SK-N-SH treated with all-trans-retinoic acid at 6 μM for 48 hours (cell line): ENCODE measurements at regions not wholly inside any gene's neighbourhood (a gene's known extent, or its start where the extent isn't known, plus 50 kb on each side); places are given as distances from the start of the nearest gene placed in this dataset.
A peak's percentile ranks its signal among the peaks of the same experiment; 100 is the strongest.

Experiments used
- ATAC-seq: fragments of 200-7000 bp; cut with Tn5 transposase; 3 replicates; pipeline ENCODE4 v1.9.1; 2020; ENCODE audit warnings: mild to moderate bottlenecking, moderate library complexity
- ARNTL ChIP-seq: fragments of 450-650 bp; formaldehyde crosslinking; IDR thresholded peaks from 2 replicates; pipeline ENCODE4 v1.5.0; 2020; ENCODE audit warnings: low read depth, mild to moderate bottlenecking, moderate library complexity, borderline replicate concordance
- CSDC2 ChIP-seq: fragments of 250-450 bp; sonication (Bioruptor Pico); IDR thresholded peaks from 2 replicates; pipeline ENCODE4 v1.5.0; 2020; ENCODE audit warnings: mild to moderate bottlenecking, moderate library complexity
- ESRRG ChIP-seq: fragments of 250-450 bp; sonication (Bioruptor Pico); IDR thresholded peaks from 2 replicates; pipeline ENCODE4 v1.6.1; 2021; ENCODE audit warnings: mild to moderate bottlenecking
- GLIS3 ChIP-seq: fragments of 250-450 bp; sonication (Bioruptor Pico); IDR thresholded peaks from 2 replicates; pipeline ENCODE4 v1.5.0; 2020; ENCODE audit warnings: mild to moderate bottlenecking, moderate library complexity
- ISL1 ChIP-seq: fragments of 250-450 bp; sonication (Bioruptor Pico); IDR thresholded peaks from 2 replicates; pipeline ENCODE4 v2.1.2; 2022; ENCODE audit warnings: mild to moderate bottlenecking, moderate library complexity
- PPARA ChIP-seq: fragments of 250-450 bp; sonication (Bioruptor Pico); IDR thresholded peaks from 2 replicates; pipeline ENCODE4 v1.5.0; 2020; ENCODE audit warnings: mild to moderate bottlenecking, borderline replicate concordance
- RARB ChIP-seq: fragments of 250-450 bp; sonication (Bioruptor Pico); IDR thresholded peaks from 2 replicates; pipeline ENCODE4 v1.8.0; 2021; ENCODE audit warnings: mild to moderate bottlenecking, moderate library complexity
- SNAI2 ChIP-seq: fragments of 250-450 bp; sonication (Bioruptor Pico); IDR thresholded peaks from 2 replicates; pipeline ENCODE4 v1.5.0; 2020; ENCODE audit warnings: mild to moderate bottlenecking, moderate library complexity
- TCF4 ChIP-seq: fragments of 250-450 bp; sonication (Bioruptor Pico); IDR thresholded peaks from 2 replicates; pipeline ENCODE4 v1.8.0; 2021; ENCODE audit warnings: mild to moderate bottlenecking, moderate library complexity, borderline replicate concordance
- ZC3H10 ChIP-seq: fragments of 250-450 bp; sonication (Bioruptor Pico); IDR thresholded peaks from 2 replicates; pipeline ENCODE4 v1.5.1; 2021; ENCODE audit warnings: mild to moderate bottlenecking, moderate library complexity
- ZFP3 ChIP-seq: fragments of 250-450 bp; sonication (Bioruptor Pico); IDR thresholded peaks from 2 replicates; pipeline ENCODE4 v1.5.0; 2020; ENCODE audit warnings: mild to moderate bottlenecking, moderate library complexity
- ZFP30 ChIP-seq: fragments of 450-650 bp; formaldehyde crosslinking; IDR thresholded peaks from 2 replicates; pipeline ENCODE4 v1.5.0; 2022; ENCODE audit warnings: mild to moderate bottlenecking, moderate library complexity
- ZNF565 ChIP-seq: fragments of 450-650 bp; formaldehyde crosslinking; conservative IDR thresholded peaks from 2 replicates; pipeline ENCODE4 v1.5.0; 2020; ENCODE audit warnings: low read depth, mild to moderate bottlenecking, moderate library complexity
- ZNF70 ChIP-seq: fragments of 450-650 bp; formaldehyde crosslinking; IDR thresholded peaks from 2 replicates; pipeline ENCODE4 v1.5.0; 2020; ENCODE audit warnings: mild to moderate bottlenecking, moderate library complexity
- ZNF8 ChIP-seq: fragments of 450-650 bp; formaldehyde crosslinking; IDR thresholded peaks from 2 replicates; pipeline ENCODE4 v1.5.0; 2020; ENCODE audit warnings: mild to moderate bottlenecking, moderate library complexity
- TF ChIP-seq, protein P1 (sequence below): fragments of 250-450 bp; sonication (Bioruptor Pico); IDR thresholded peaks from 2 replicates; pipeline ENCODE4 v1.5.1; 2021; ENCODE audit warnings: mild to moderate bottlenecking, moderate library complexity
- TF ChIP-seq, protein P2 (sequence below): fragments of 250-450 bp; sonication (Bioruptor Pico); IDR thresholded peaks from 2 replicates; pipeline ENCODE4 v1.8.0; 2020; ENCODE audit warnings: mild to moderate bottlenecking, moderate library complexity, borderline replicate concordance
- TF ChIP-seq, protein P3 (sequence below): fragments of 250-450 bp; sonication (Bioruptor Pico); IDR thresholded peaks from 2 replicates; pipeline ENCODE4 v1.8.0; 2021; ENCODE audit warnings: low read depth, mild to moderate bottlenecking, moderate library complexity, borderline replicate concordance
- TF ChIP-seq, protein P4 (sequence below): fragments of 250-450 bp; sonication (Bioruptor Pico); IDR thresholded peaks from 2 replicates; pipeline ENCODE4 v1.5.1; 2020; ENCODE audit warnings: low read depth, mild to moderate bottlenecking, moderate library complexity

DNA sequence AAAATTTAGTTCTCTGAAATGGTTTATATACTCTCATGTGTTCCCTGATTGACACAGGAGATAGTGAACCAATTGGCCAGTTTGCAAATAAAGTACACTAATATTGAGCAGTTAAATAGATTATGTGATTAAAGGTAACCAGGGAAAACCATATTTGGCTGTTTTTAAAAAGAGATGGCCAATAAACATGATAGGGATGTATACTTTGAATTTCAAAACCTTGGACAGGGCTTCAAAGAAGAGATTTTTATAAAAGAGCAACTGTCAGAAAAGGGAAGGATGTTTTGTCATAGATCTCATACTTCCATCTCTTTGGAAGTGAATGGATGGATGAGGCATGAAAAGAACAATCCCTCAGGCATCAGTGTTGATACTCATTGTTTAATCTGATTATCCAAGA is 825.3 kb downstream of the STIM2 start:
- TF ChIP-seq ARNTL (CRISPR knock-in tag): no peak
- TF ChIP-seq, protein P1, sequence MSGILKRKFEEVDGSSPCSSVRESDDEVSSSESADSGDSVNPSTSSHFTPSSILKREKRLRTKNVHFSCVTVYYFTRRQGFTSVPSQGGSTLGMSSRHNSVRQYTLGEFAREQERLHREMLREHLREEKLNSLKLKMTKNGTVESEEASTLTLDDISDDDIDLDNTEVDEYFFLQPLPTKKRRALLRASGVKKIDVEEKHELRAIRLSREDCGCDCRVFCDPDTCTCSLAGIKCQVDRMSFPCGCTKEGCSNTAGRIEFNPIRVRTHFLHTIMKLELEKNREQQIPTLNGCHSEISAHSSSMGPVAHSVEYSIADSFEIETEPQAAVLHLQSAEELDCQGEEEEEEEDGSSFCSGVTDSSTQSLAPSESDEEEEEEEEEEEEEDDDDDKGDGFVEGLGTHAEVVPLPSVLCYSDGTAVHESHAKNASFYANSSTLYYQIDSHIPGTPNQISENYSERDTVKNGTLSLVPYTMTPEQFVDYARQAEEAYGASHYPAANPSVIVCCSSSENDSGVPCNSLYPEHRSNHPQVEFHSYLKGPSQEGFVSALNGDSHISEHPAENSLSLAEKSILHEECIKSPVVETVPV (CRISPR knock-in tag): no peak
- TF ChIP-seq, protein P2, sequence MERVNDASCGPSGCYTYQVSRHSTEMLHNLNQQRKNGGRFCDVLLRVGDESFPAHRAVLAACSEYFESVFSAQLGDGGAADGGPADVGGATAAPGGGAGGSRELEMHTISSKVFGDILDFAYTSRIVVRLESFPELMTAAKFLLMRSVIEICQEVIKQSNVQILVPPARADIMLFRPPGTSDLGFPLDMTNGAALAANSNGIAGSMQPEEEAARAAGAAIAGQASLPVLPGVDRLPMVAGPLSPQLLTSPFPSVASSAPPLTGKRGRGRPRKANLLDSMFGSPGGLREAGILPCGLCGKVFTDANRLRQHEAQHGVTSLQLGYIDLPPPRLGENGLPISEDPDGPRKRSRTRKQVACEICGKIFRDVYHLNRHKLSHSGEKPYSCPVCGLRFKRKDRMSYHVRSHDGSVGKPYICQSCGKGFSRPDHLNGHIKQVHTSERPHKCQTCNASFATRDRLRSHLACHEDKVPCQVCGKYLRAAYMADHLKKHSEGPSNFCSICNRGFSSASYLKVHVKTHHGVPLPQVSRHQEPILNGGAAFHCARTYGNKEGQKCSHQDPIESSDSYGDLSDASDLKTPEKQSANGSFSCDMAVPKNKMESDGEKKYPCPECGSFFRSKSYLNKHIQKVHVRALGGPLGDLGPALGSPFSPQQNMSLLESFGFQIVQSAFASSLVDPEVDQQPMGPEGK (CRISPR knock-in tag): no peak
- no peak for TF ChIP-seq CSDC2 (CRISPR knock-in tag)
- TF ChIP-seq, protein P3, sequence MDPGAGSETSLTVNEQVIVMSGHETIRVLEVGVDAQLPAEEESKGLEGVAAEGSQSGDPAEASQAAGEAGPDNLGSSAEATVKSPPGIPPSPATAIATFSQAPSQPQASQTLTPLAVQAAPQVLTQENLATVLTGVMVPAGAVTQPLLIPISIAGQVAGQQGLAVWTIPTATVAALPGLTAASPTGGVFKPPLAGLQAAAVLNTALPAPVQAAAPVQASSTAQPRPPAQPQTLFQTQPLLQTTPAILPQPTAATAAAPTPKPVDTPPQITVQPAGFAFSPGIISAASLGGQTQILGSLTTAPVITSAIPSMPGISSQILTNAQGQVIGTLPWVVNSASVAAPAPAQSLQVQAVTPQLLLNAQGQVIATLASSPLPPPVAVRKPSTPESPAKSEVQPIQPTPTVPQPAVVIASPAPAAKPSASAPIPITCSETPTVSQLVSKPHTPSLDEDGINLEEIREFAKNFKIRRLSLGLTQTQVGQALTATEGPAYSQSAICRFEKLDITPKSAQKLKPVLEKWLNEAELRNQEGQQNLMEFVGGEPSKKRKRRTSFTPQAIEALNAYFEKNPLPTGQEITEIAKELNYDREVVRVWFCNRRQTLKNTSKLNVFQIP (CRISPR knock-in tag): no peak
- TF ChIP-seq ZC3H10 (CRISPR knock-in tag): no peak
- no peak for TF ChIP-seq RARB (CRISPR knock-in tag)
- no peak for TF ChIP-seq ZNF8
- TF ChIP-seq ESRRG: no peak
- TF ChIP-seq ZNF565 (CRISPR knock-in tag): no peak
- no peak for TF ChIP-seq GLIS3 (CRISPR knock-in tag)
- no peak for TF ChIP-seq TCF4 (CRISPR knock-in tag)
- TF ChIP-seq ZFP3 (CRISPR knock-in tag): no peak
- no peak for TF ChIP-seq ZNF70 (CRISPR knock-in tag)
- TF ChIP-seq SNAI2 (CRISPR knock-in tag): no peak
- no peak for TF ChIP-seq ZFP30 (CRISPR knock-in tag)
- no peak for TF ChIP-seq PPARA
- no peak for ATAC-seq

DNA sequence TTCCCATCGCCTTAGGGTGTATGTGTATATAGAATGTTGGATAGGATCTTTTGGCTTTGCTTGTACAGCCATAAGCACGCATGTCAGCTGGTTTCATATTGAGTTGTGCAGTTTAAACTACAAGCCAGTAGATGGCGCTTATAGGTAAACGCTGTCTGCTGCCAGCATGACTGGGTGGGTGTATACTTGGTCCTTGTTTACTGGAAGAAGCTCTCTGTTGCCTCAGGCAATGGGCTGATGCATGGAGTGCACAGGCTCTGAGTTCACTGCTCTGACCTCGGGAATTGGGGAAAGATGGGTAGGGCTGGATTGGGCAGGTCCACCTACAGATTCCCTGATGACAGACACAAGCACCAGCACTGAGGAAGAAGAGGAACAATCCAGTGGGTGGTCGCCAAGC is 831.5 kb downstream of the STIM2 start:
- ATAC-seq: peak; percentile 91

DNA sequence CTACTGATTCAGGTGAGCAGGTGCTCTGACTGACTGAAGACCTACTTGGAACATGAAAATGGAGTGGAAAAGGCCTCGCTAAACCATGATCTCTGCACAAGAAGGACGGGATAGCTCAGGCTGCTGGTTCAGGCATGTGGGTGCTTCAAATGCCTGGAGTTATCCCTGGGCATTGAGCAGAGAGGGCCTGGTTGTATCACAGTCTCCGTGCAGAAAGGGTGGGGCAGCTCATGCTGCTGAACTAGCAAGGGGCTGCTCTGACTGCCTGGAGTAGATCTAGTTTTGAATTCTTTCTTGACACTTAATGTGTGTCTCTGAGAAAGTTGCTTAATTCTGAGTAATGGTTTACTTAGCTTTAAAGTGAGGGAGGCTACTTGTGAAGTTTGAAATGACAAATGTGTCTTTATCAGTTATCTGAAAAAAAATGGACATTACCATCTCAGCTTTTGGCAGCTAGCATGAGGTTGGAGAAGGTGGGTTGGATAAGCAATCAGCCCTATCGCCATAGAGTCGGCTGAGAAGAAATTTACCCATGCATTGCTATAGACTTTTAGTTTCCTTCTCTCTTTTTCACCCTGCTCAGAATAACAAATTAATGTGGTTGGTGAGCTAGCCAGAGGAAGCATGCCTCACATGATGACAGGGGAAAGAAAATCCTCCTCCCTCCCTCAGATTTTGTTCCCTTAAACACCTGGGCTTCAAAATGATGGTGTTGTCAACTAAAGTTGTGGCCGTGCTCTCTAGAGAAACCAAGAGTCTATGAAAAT is 832.4 kb downstream of the STIM2 start:
- ATAC-seq: no peak
- TF ChIP-seq, protein P2 (CRISPR knock-in tag): no peak
- TF ChIP-seq ARNTL (CRISPR knock-in tag): no peak
- TF ChIP-seq, protein P3 (CRISPR knock-in tag): no peak
- no peak for TF ChIP-seq CSDC2 (CRISPR knock-in tag)
- no peak for TF ChIP-seq ZNF8
- no peak for TF ChIP-seq ESRRG
- TF ChIP-seq, protein P1 (CRISPR knock-in tag): no peak
- TF ChIP-seq ZC3H10 (CRISPR knock-in tag): no peak
- TF ChIP-seq ZNF70 (CRISPR knock-in tag): no peak

More for the DNA sequence above, 831.5 kb downstream of the STIM2 start:
- TF ChIP-seq, protein P4, sequence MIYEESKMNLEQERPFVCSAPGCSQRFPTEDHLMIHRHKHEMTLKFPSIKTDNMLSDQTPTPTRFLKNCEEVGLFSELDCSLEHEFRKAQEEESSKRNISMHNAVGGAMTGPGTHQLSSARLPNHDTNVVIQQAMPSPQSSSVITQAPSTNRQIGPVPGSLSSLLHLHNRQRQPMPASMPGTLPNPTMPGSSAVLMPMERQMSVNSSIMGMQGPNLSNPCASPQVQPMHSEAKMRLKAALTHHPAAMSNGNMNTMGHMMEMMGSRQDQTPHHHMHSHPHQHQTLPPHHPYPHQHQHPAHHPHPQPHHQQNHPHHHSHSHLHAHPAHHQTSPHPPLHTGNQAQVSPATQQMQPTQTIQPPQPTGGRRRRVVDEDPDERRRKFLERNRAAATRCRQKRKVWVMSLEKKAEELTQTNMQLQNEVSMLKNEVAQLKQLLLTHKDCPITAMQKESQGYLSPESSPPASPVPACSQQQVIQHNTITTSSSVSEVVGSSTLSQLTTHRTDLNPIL (CRISPR knock-in tag): no peak
- TF ChIP-seq SNAI2 (CRISPR knock-in tag) (no peak), ISL1 (CRISPR knock-in tag) (no peak)
- TF ChIP-seq, protein P2 (CRISPR knock-in tag): no peak
